ENCODE measurements at regions not wholly inside any gene's neighbourhood (a gene's known extent, or its start where the extent isn't known, plus 50 kb on each side); places are given as distances from the start of the nearest gene placed in this dataset.
"Not testable (repeated sequence)": the region's sequence is repeated elsewhere in the genome, so short reads cannot be mapped to it uniquely, and the experiment has no call there.

GRCh38 chr6:85291326-85291725 is 158.6 kb upstream of the NT5E start:
- no peaks in the 10 kb centered on the region for H3K4me1 ChIP-seq (ENCODE audit: low read depth)

GRCh38 chr6:85287654-85288053 is 162.2 kb upstream of the NT5E start:
- no peak for TF ChIP-seq CTCF (IDR thresholded peaks at IDR 0.05)
- Histone ChIP-seq H3K4me3 (no peak overlapping the region), H3K36me3 (ENCODE audit: low read depth) (no peaks in the 10 kb centered on the region), H3K4me1 (ENCODE audit: low read depth) (no peaks in the 10 kb centered on the region), H3K9me3 (no peaks in the 10 kb centered on the region)
- ATAC-seq (no peak), DNase-seq (no peak)
- intact Hi-C loops (cut with DNase I, micrococcal nuclease) = no loop called here

More at GRCh38 chr6:85291326-85291725, 158.6 kb upstream of the NT5E start:
- H3K36me3 ChIP-seq (ENCODE audit: low read depth) = no peaks in the 10 kb centered on the region
- no peak for TF ChIP-seq CTCF (IDR thresholded peaks at IDR 0.05)
- H3K9me3 ChIP-seq = no peaks in the 10 kb centered on the region
- intact Hi-C loops (cut with DNase I, micrococcal nuclease) = no loop called here
- no peak for ATAC-seq
- no peak for DNase-seq
- H3K4me3 ChIP-seq = no peak overlapping the region

- Histone ChIP-seq H3K4me1 (ENCODE audit: low read depth) (no peaks in the 10 kb centered on the region), H3K4me3 (no peak overlapping the region), H3K36me3 (ENCODE audit: low read depth) (no peaks in the 10 kb centered on the region), H3K9me3 (no peaks in the 10 kb centered on the region)
- DNase-seq = no peak
- no peak for TF ChIP-seq CTCF (IDR thresholded peaks at IDR 0.05)
- intact Hi-C loops (cut with DNase I, micrococcal nuclease) = no loop called here
- ATAC-seq = no peak
Observed at GRCh38 chr6:85287158-85287557, 162.7 kb upstream of the NT5E start.

- H3K9me3 ChIP-seq; intact Hi-C loops (cut with DNase I, micrococcal nuclease); H3K4me1 ChIP-seq (ENCODE audit: low read depth); H3K4me3 ChIP-seq; DNase-seq; H3K36me3 ChIP-seq (ENCODE audit: low read depth); ATAC-seq: not testable (repeated sequence)
Observed at GRCh38 chr6:85286507-85286906, 163.4 kb upstream of the NT5E start.

GRCh38 chr6:85285934-85286333 is 163.9 kb upstream of the NT5E start:
- DNase-seq (no peak), ATAC-seq (no peak)
- Histone ChIP-seq H3K9me3 (no peaks in the 10 kb centered on the region), H3K4me3 (no peak overlapping the region), H3K36me3 (ENCODE audit: low read depth) (no peaks in the 10 kb centered on the region), H3K4me1 (ENCODE audit: low read depth) (no peaks in the 10 kb centered on the region)
- intact Hi-C loops (cut with DNase I, micrococcal nuclease) = no loop called here
- TF ChIP-seq CTCF (IDR thresholded peaks at IDR 0.05) = no peak

GRCh38 chr6:85285114-85285513 is 164.8 kb upstream of the NT5E start:
- intact Hi-C loops (cut with DNase I, micrococcal nuclease) = no loop called here
- Histone ChIP-seq H3K4me1 (ENCODE audit: low read depth) (no peaks in the 10 kb centered on the region), H3K9me3 (no peaks in the 10 kb centered on the region), H3K36me3 (ENCODE audit: low read depth) (no peaks in the 10 kb centered on the region), H3K4me3 (no peak overlapping the region)
- DNase-seq (no peak), ATAC-seq (no peak)
- TF ChIP-seq CTCF (IDR thresholded peaks at IDR 0.05) = no peak
